OCI-LY7 (cell line): ENCODE measurements at regions not wholly inside any gene's neighbourhood (a gene's known extent, or its start where the extent isn't known, plus 50 kb on each side); places are given as distances from the start of the nearest gene placed in this dataset.

Experiments used
- EZH2phosphoT487 ChIP-seq: fragments of 200-600 bp; sonication (generic); IDR thresholded peaks from 2 replicates; pipeline ENCODE4 v1.6.1; 2018; ENCODE audit warnings: low read depth, borderline replicate concordance, mild to moderate bottlenecking, mixed run types, antibody characterized with exemption, low read length, moderate library complexity, mixed read lengths
- TF ChIP-seq, protein P1 (sequence below): fragments of 200-600 bp; sonication (generic); conservative IDR thresholded peaks from 2 replicates; pipeline ENCODE4 v1.5.1; 2014; ENCODE audit warnings: mild to moderate bottlenecking, antibody characterized with exemption, low read length, moderate library complexity, mixed read lengths

DNA sequence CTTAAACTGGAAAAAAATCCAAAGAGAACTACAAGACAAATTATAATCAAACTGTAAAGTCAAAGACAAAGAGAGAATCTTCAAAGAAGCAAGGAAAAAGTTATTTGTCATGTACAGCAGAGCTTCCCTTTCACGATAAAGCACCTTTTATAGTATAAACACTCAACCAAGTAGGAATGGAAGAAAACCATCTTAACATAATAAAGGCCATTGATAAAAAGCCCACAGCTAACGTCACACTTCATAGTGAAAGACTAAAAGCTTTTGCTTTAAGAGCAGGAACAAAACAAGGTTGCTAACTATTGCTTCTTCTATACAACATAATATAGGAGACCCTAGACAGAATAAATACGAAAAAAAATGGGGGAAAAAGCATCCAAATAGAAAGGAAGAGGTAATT is 595.7 kb upstream of the POU3F4 start:
- TF ChIP-seq, protein P1, sequence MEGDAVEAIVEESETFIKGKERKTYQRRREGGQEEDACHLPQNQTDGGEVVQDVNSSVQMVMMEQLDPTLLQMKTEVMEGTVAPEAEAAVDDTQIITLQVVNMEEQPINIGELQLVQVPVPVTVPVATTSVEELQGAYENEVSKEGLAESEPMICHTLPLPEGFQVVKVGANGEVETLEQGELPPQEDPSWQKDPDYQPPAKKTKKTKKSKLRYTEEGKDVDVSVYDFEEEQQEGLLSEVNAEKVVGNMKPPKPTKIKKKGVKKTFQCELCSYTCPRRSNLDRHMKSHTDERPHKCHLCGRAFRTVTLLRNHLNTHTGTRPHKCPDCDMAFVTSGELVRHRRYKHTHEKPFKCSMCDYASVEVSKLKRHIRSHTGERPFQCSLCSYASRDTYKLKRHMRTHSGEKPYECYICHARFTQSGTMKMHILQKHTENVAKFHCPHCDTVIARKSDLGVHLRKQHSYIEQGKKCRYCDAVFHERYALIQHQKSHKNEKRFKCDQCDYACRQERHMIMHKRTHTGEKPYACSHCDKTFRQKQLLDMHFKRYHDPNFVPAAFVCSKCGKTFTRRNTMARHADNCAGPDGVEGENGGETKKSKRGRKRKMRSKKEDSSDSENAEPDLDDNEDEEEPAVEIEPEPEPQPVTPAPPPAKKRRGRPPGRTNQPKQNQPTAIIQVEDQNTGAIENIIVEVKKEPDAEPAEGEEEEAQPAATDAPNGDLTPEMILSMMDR: no peak
- no peak for TF ChIP-seq EZH2phosphoT487
